Erythroblast (primary cell): ENCODE measurements at regions not wholly inside any gene's neighbourhood (a gene's known extent, or its start where the extent isn't known, plus 50 kb on each side); places are given as distances from the start of the nearest gene placed in this dataset.

Source experiments
- GATA1 ChIP-seq: IDR thresholded peaks from 2 replicates; pipeline ENCODE4 v1.6.1; 2011; ENCODE audit warnings: low read depth, mild to moderate bottlenecking, control low read depth, low read length, moderate library complexity
- POLR2A ChIP-seq: IDR thresholded peaks from 2 replicates; pipeline ENCODE4 v1.6.1; 2011; ENCODE audit warnings: mild to moderate bottlenecking, low read length

DNA sequence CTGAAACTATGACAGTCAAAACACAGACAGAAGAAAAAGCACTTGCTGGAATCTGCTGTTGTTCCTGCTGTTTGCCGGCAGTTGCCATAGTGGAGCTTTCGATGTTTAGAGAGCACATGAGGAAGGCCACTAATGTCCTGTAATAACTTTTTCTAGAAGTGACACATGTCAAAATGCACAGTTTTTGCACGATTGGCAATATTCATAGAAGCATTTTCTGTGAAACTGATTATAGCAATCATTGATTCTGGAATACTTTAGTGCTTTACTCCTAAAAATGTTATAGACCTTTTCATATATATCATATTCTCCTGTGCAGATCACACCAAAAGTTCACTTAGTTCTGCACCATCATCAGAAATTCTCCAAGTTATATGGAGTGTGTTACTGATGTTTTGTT lies 407.0 kb upstream of the SOX9 start:
- TF ChIP-seq POLR2A (no peak), GATA1 (no peak)
